ENCODE measurements at regions not wholly inside any gene's neighbourhood (a gene's known extent, or its start where the extent isn't known, plus 50 kb on each side); places are given as distances from the start of the nearest gene placed in this dataset.

DNA sequence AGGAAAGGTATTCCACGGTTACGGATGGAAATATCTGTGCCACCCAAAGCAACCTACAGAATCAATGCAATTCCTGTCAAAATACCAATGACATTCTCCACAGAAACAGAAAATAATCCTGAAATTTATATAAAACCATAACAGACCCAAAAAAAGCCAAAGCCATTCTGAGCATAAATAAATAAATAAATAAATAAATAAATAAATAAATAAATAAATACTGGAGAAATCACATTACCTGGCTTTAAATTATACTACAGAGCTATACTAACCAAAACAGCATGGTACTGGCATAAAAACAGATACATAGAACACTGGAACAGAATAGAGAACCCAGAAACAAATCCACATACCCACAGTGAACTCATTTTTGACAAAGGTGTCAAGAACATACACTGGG, 191.9 kb upstream of the DUSP10 start:
- no peak overlapping the region for H3K4me3 ChIP-seq (ENCODE audit: low read depth, low read length)
- no peak for DNase-seq (ENCODE audit: low read depth)
- TF ChIP-seq, protein P1, sequence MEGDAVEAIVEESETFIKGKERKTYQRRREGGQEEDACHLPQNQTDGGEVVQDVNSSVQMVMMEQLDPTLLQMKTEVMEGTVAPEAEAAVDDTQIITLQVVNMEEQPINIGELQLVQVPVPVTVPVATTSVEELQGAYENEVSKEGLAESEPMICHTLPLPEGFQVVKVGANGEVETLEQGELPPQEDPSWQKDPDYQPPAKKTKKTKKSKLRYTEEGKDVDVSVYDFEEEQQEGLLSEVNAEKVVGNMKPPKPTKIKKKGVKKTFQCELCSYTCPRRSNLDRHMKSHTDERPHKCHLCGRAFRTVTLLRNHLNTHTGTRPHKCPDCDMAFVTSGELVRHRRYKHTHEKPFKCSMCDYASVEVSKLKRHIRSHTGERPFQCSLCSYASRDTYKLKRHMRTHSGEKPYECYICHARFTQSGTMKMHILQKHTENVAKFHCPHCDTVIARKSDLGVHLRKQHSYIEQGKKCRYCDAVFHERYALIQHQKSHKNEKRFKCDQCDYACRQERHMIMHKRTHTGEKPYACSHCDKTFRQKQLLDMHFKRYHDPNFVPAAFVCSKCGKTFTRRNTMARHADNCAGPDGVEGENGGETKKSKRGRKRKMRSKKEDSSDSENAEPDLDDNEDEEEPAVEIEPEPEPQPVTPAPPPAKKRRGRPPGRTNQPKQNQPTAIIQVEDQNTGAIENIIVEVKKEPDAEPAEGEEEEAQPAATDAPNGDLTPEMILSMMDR (conservative IDR thresholded peaks at IDR 0.05; ENCODE audit: low read depth, low read length), result no peak

DNA sequence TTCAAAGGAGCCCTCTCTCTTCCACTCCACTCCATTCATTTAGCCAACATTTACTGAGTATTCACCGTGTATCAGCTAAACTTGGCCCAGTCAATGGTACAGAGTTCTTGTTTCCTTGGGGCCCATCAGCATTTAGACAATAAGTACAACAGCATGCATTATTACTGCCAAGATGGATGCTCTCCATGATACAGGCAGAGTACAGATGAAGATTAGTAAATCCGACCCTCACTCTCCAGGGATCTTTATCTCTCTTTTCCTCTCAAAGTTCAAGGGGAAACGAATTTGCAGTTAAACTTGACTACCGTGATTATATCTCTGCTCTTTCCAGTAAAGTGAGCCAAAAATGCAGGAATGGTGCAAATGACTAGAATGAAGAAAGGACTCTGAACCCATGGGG, 184.6 kb upstream of the DUSP10 start:
- H3K4me3 ChIP-seq (ENCODE audit: low read depth, low read length), result no peak overlapping the region
- DNase-seq (ENCODE audit: low read depth), result no peak
- TF ChIP-seq, protein P1 (conservative IDR thresholded peaks at IDR 0.05; ENCODE audit: low read depth, low read length), result no peak

DNA sequence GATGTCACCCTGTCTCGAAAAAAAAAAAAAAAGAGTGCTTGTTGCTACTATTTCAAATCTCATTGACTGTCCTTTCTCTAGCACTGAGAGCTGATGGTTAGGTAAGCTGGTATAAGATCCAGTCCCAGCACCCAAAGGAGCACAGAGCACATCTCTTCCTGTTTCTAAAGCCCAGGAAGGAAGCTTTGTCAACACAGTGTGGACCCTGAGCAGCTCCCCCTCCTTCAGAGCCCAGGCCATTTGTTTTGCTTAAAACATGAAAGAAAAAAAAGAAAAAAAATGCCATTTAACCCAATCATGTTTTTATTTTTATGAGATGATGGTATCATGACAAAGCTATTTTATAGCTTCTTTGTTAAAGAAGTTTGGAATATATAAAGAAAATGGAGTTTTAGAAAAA, 184.1 kb upstream of the DUSP10 start:
- H3K4me3 ChIP-seq (ENCODE audit: low read depth, low read length), result no peak overlapping the region
- TF ChIP-seq, protein P1 (conservative IDR thresholded peaks at IDR 0.05; ENCODE audit: low read depth, low read length), result no peak
- no peak for DNase-seq (ENCODE audit: low read depth)

DNA sequence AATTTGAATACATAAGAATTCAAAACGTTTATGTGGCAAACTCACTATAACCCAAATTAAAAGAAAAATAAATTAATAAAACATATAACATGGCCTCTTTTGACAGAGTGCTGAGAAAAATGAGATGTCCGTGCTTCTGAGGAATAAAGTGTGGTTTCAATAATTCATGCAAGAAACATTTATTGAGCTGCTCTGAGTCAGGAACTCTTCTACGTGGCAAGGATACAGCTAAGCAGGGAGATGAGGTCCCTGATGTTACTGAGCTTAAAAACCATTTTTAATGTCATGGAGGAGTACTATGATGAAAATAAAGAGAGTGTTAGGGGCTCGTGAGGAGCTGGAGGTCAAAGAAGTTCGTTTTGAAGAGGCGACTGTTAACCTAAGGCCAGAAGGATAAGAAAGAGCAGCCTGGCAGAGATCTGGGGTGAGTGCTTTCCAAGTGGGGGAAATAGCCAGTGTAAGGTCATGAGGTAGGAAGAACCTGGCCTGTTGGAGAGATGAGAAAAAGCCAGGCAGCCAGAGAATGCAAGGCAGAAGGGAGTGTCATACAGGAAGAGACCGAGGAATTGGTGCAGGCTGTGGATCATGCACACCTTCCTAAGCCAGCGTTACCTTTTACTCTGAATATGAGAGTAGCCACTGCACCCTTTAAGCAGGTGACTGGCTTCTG, 182.2 kb upstream of the DUSP10 start:
- TF ChIP-seq, protein P1 (conservative IDR thresholded peaks at IDR 0.05; ENCODE audit: low read depth, low read length), result no peak
- H3K4me3 ChIP-seq (ENCODE audit: low read depth, low read length), result no peak overlapping the region
- DNase-seq (ENCODE audit: low read depth), result no peak

DNA sequence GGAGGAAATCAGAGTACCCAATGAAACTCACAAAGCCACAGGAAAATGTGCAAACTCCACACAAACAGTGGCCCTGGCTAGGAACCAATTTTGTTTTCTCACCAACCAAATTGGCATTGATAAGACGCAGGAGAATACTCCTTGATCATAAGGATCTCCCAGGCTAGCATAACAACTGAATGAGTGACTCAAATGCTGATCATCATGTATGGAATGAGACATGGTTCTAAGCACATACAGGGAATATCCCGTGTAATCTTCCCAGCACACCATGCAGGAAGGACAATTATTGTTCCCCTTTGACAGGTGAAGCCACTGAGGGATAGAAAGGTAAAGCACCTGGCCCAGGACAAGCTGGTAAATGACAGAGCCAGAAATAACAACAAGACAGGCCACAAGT, 180.0 kb upstream of the DUSP10 start:
- DNase-seq (ENCODE audit: low read depth), result no peak
- H3K4me3 ChIP-seq (ENCODE audit: low read depth, low read length), result no peak overlapping the region
- TF ChIP-seq, protein P1 (conservative IDR thresholded peaks at IDR 0.05; ENCODE audit: low read depth, low read length), result no peak

DNA sequence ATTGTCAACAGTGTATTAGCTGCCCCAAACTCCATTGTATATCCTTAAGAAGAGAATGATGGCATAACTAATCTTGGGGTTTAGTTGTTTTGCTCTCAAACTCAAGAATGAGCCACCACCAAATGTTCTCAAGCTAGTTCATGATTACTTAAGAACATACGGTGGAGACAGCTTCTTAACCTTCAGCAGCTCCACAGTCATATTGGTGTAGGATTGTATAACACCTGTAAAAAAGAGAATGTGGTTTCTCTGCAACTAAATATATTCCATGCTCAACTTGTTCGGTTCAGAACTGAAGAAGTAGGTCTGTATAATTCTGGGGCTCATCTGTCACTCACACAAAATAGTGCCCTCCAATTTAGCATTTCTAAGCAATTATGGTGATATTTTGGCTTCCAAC, 177.9 kb upstream of the DUSP10 start:
- TF ChIP-seq, protein P1 (conservative IDR thresholded peaks at IDR 0.05; ENCODE audit: low read depth, low read length), result no peak
- H3K4me3 ChIP-seq (ENCODE audit: low read depth, low read length), result no peak overlapping the region
- no peak for DNase-seq (ENCODE audit: low read depth)

DNA sequence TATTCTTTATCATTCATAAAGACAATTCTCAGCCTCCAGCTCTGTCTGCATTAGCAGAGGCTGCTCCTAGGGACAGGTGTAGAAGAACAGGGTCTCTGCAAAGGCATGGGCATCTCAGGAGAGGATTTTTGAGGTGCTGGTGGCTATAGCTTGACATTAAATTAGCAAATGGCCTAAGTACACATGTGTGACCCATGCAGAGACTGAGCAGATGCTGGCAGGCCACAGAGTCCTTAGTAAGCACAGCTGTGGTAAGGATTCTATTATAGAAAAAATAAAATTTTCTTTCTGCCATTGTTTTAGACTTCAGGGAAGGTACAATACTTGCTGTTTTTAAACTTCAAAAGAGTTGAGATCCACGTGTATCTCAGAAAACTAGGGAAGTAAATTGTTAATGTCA, 177.5 kb upstream of the DUSP10 start:
- TF ChIP-seq, protein P1 (conservative IDR thresholded peaks at IDR 0.05; ENCODE audit: low read depth, low read length), result no peak
- no peak overlapping the region for H3K4me3 ChIP-seq (ENCODE audit: low read depth, low read length)
- DNase-seq (ENCODE audit: low read depth), result no peak
